Heart left ventricle (tissue), 16 donors: ENCODE measurements at regions not wholly inside any gene's neighbourhood (a gene's known extent, or its start where the extent isn't known, plus 50 kb on each side); places are given as distances from the start of the nearest gene placed in this dataset.

Experiments
- ATAC-seq, 4 donors: fragments of 200-7000 bp; cut with Tn5 transposase; one replicate each; pipeline ENCODE4 v1.9.1; 2020 to 2022; ENCODE audit warnings: moderate library complexity in 4 of 4, mild to moderate bottlenecking in 3 of 4, moderate number of reproducible peaks in 1 of 4
- DNase-seq, 5 donors: peaks; one replicate each; pipeline ENCODE4 v3.0.0-alpha.2; 2020
- H3K27ac ChIP-seq, 12 donors: fragments of 200-600 bp; sonication (generic) in 4 of 12; one replicate each; pipeline versions ENCODE4 v1.5.0 to v1.8.0; 2016 to 2022; ENCODE audit warnings: mild to moderate bottlenecking in 2 of 12
- H3K27me3 ChIP-seq, 9 donors: fragments of 200-600 bp; sonication (generic) in 2 of 9; one replicate each; pipeline versions ENCODE4 v1.5.1 to v1.8.0; 2016 to 2022; ENCODE audit warnings: mild to moderate bottlenecking in 3 of 9
- H3K36me3 ChIP-seq, 9 donors: fragments of 200-600 bp; sonication (generic) in 2 of 9; one replicate each; pipeline versions ENCODE4 v1.5.0 to v1.8.0; 2018 to 2022; ENCODE audit warnings: mild to moderate bottlenecking in 2 of 9
- H3K4me1 ChIP-seq, 12 donors: fragments of 200-600 bp; sonication (generic) in 4 of 12; one replicate each; pipeline versions ENCODE4 v1.5.0 to v1.8.0; 2016 to 2022; ENCODE audit warnings: mild to moderate bottlenecking in 3 of 12
- H3K4me3 ChIP-seq, 12 donors: fragments of 200-600 bp; sonication (generic) in 4 of 12; one replicate each; pipeline versions ENCODE4 v1.5.0 to v1.8.0; 2017 to 2022; ENCODE audit warnings: mild to moderate bottlenecking in 9 of 12, moderate library complexity in 4 of 12
- H3K9me3 ChIP-seq, 12 donors: fragments of 200-600 bp; sonication (generic) in 4 of 12; one replicate each; pipeline versions ENCODE4 v1.5.0 to v1.8.0; 2016 to 2022; ENCODE audit warnings: mild to moderate bottlenecking in 1 of 12
- POLR2A ChIP-seq, 2 donors: fragments of 450-650 bp; IDR thresholded peaks; one replicate each; pipeline ENCODE4 v1.6.1; 2017; ENCODE audit warnings: antibody characterized with exemption in 2 of 2, mild to moderate bottlenecking in 2 of 2, moderate library complexity in 2 of 2
- WGBS, 4 donors: extraction: QIAGEN DNeasy Blood & Tissue Kit in 2 of 4; methylation state at CpG; one replicate each; pipeline versions ENCODE4 v1.1.5 to v1.1.7; 2013 to 2018; 5-methylcytosine and 5-hydroxymethylcytosine counted together
- intact Hi-C, 10 donors: fragments of 100-400 bp; cut with DNase I; formaldehyde crosslinking; loops; one replicate each; pipeline versions ENCODE4 v1.11.1 to v1.14.2; 2022
- TF ChIP-seq, protein P1 (sequence below), 12 donors: fragments of 200-600 bp; sonication (generic) in 4 of 12; IDR thresholded peaks; one replicate each; pipeline versions ENCODE4 v1.5.0 to v1.8.0; 2018 to 2022; ENCODE audit warnings: antibody characterized with exemption in 12 of 12, mild to moderate bottlenecking in 5 of 12
- donor health status: ischemic (EF 13 %, LVEDD 7.1; RV severe dilation, severe dysfunction).
- donor health status: healthy with polysubstance abuse.
- donor health status: DM: no; HTN: yes; CAD: no.
- donor health status: DM: no; HTN: no; CAD: no.
- donor health status: ischemic (EF 25% LVEDD 6.9; RV normal size, moderate dysfunction).
- donor health status: ischemic (EF 25% LVEDD 5.7; RV mildly dilated, moderate dysfunction).
- donor health status: healthy.
- donor health status: DM: yes; HTN: yes; CAD: no.
- donor health status: ischemic (EF 35%, LVEDD 5.7; RV mildly dilated, moderate dysfunction).
- donor health status: nonischemic (EF 11% LVEDD 7.7; RV severe dilation, severe dysfunction).
- donor health status: DM: yes; HTN: yes; CAD: no.
- donor health status: PGD.
- donor health status: ischemic (EF 29% LVEDD 5.4; RV normal size, mild dysfunction).
- donor health status: nonischemic (EF 23%, LVEDD 6.1; RV moderate dilation, normal function).

DNA sequence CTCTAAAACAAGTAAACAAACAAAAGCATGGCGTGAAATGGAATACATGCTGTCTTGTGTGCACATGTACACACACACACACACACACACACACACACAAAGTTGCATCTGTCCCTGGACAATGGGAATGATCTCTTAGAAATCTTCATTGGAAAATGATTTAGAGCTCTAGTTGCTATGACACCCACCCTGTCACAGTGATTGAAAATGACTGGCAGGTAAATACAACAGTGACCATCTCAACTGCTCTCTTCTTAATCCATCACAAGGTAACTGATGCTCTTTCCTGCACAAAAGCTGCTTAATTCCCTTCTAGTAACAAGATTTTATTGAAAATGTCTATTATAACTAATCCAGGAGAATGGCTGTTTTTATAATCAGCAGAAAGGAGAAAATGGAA lies 1011.7 kb upstream of the GYPC start:
- no peak for DNase-seq
- H3K27me3 ChIP-seq: no peaks in the 10 kb centered on the region
- no peak overlapping the region for H3K4me3 ChIP-seq
- H3K27ac ChIP-seq: no peak overlapping the region
- H3K4me1 ChIP-seq: no peaks in the 10 kb centered on the region
- no peak for ATAC-seq
- WGBS, 4 donors: 76 to 86% (median 82%) methylated on average over 1 of the region's 1 CpG
- TF ChIP-seq, protein P1, sequence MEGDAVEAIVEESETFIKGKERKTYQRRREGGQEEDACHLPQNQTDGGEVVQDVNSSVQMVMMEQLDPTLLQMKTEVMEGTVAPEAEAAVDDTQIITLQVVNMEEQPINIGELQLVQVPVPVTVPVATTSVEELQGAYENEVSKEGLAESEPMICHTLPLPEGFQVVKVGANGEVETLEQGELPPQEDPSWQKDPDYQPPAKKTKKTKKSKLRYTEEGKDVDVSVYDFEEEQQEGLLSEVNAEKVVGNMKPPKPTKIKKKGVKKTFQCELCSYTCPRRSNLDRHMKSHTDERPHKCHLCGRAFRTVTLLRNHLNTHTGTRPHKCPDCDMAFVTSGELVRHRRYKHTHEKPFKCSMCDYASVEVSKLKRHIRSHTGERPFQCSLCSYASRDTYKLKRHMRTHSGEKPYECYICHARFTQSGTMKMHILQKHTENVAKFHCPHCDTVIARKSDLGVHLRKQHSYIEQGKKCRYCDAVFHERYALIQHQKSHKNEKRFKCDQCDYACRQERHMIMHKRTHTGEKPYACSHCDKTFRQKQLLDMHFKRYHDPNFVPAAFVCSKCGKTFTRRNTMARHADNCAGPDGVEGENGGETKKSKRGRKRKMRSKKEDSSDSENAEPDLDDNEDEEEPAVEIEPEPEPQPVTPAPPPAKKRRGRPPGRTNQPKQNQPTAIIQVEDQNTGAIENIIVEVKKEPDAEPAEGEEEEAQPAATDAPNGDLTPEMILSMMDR (IDR thresholded peaks at IDR 0.05): no peak
- TF ChIP-seq POLR2A (IDR thresholded peaks at IDR 0.05): no peak
- no peaks in the 10 kb centered on the region for H3K36me3 ChIP-seq
- intact Hi-C loops: no loop called here
- H3K9me3 ChIP-seq: no peaks in the 10 kb centered on the region

DNA sequence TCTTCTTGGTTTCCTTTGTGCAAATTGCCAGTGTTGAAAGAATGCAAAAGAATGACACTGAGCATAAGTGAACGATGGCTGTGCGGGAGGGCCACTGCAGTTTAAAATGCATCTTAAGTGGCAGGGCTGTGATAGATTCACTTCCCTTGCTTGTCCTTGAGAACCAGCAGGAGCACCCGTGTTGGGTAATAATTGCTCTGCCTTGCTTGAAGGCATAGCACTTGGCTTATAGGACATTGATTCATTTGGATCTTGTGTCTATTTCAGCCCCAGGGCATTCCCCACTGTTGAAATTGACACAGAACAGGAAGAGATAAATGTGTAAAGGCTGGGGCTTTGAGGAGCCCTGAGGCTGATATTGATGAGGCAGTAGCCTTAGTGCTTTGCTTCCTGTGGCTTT lies 1003.7 kb upstream of the GYPC start:
- intact Hi-C loops: no loop called here
- Histone ChIP-seq H3K4me1 (no peaks in the 10 kb centered on the region), H3K27ac (no peak overlapping the region), H3K4me3 (no peak overlapping the region), H3K27me3 (no peaks in the 10 kb centered on the region), H3K36me3 (no peaks in the 10 kb centered on the region), H3K9me3 (no peaks in the 10 kb centered on the region)
- DNase-seq (no peak), ATAC-seq (no peak)
- TF ChIP-seq, protein P1 (IDR thresholded peaks at IDR 0.05): no peak
- TF ChIP-seq POLR2A (IDR thresholded peaks at IDR 0.05): no peak
- WGBS, 4 donors: 45 to 63% (median 55%) methylated on average over 3 of the region's 3 CpGs

DNA sequence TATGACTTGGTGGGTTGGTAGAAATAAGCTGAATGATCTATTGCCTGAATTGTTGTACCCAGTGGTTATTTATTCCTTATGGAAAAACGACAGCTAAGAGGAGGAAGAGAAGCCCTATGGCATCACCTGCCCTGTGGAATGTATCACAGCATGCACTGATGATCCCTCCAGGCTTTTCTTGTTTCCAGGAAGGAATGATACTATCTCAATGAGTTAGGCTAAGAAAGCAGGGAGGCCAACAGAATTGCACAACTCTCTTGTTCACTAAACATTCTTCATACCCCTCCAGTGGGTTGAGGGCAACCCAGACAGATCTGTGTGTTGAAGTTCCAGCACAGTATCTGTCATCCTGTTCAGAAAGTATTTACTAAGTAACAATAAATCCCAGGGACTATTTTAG lies 1001.7 kb upstream of the GYPC start:
- intact Hi-C loops: no loop called here
- H3K4me1 ChIP-seq: no peaks in the 10 kb centered on the region
- no peak for ATAC-seq
- H3K4me3 ChIP-seq: no peak overlapping the region
- 26 to 44% (median 35%) methylated on average over 1 of the region's 1 CpG for WGBS, 4 donors
- H3K36me3 ChIP-seq: no peaks in the 10 kb centered on the region
- H3K27ac ChIP-seq: no peak overlapping the region
- no peak for TF ChIP-seq POLR2A (IDR thresholded peaks at IDR 0.05)
- TF ChIP-seq, protein P1 (IDR thresholded peaks at IDR 0.05): no peak
- no peaks in the 10 kb centered on the region for H3K9me3 ChIP-seq
- DNase-seq: no peak
- H3K27me3 ChIP-seq: no peaks in the 10 kb centered on the region

DNA sequence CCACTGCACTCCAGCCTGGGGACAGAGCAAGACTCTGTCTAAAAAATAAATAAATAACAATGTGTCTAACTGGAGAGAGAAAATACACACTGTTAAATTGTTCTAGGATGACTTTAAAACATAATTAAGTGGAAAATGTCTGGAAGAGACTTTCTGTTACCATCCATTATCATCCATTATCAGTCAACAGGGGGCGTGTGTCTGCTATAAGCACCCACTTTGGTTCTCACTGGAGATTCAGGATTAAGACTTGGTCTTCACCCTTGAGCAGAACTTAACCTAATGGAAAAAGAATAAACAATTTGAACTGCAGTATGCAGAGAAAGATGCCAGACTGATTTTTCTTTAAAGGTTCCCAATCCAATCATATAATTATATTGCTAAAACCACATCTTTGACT lies 999.8 kb upstream of the GYPC start:
- no peak for ATAC-seq
- DNase-seq: no peak
- H3K9me3 ChIP-seq: no peaks in the 10 kb centered on the region
- intact Hi-C loops: no loop called here
- H3K27me3 ChIP-seq: no peaks in the 10 kb centered on the region
- H3K27ac ChIP-seq: no peak overlapping the region
- no peaks in the 10 kb centered on the region for H3K4me1 ChIP-seq
- no peak for TF ChIP-seq POLR2A (IDR thresholded peaks at IDR 0.05)
- TF ChIP-seq, protein P1 (IDR thresholded peaks at IDR 0.05): no peak
- H3K4me3 ChIP-seq: no peak overlapping the region
- H3K36me3 ChIP-seq: no peaks in the 10 kb centered on the region
- WGBS, 4 donors: 32 to 50% (median 47%) methylated on average over 1 of the region's 1 CpG
